Keratinocyte (primary cell): ENCODE measurements at regions not wholly inside any gene's neighbourhood (a gene's known extent, or its start where the extent isn't known, plus 50 kb on each side); places are given as distances from the start of the nearest gene placed in this dataset.

Experiments
- DNase-seq: peaks from one replicate; pipeline ENCODE4 v3.0.0-alpha.2; 2011; ENCODE audit warnings: low read depth, missing footprints, low spot score
- FAIRE-seq: peaks from 2 replicates; lab custom pipeline; 2011; peaks lifted over from hg19 to GRCh38; lab: Jason Lieb, UNC
- H2AFZ ChIP-seq: 2 replicates; pipeline ENCODE4 v1.6.0; 2012; ENCODE audit warnings: low read length, control low read depth, inconsistent platforms; ENCODE audit not compliant: control insufficient read depth
- H3K27ac ChIP-seq: 2 replicates; pipeline ENCODE4 v1.5.1; 2011; ENCODE audit warnings: low read length; ENCODE audit not compliant: control insufficient read depth, insufficient read depth
- H3K27me3 ChIP-seq: 3 replicates; pipeline ENCODE4 v1.6.0; 2011; ENCODE audit warnings: low read length; ENCODE audit not compliant: control insufficient read depth, insufficient read depth; ENCODE audit errors: extremely low read depth
- H3K36me3 ChIP-seq, 2 experiments: 2 replicates in 1 of 2; 3 replicates in 1 of 2; pipeline ENCODE4 v1.5.1; 2011; ENCODE audit warnings: low read length in 2 of 2, mild to moderate bottlenecking in 1 of 2; ENCODE audit not compliant: control insufficient read depth in 2 of 2, insufficient read depth in 2 of 2; ENCODE audit errors: extremely low read depth in 1 of 2
- H3K4me1 ChIP-seq: 3 replicates; pipeline ENCODE4 v1.5.1; 2011; ENCODE audit warnings: low read length; ENCODE audit not compliant: control insufficient read depth, insufficient read depth; ENCODE audit errors: extremely low read depth
- H3K4me2 ChIP-seq: 3 replicates; pipeline ENCODE4 v1.6.0; 2011; ENCODE audit warnings: low read depth, low read length; ENCODE audit not compliant: control insufficient read depth, insufficient read depth; ENCODE audit errors: extremely low read depth
- H3K4me3 ChIP-seq, 3 experiments: fragments of 200-600 bp in 1 of 3; sonication (generic) in 1 of 3; 2 replicates in 2 of 3; 3 replicates in 1 of 3; pipeline ENCODE4 v1.5.1; 2011 to 2016; ENCODE audit warnings: low read length in 3 of 3, mild to moderate bottlenecking in 3 of 3, control low read depth in 2 of 3, inconsistent platforms in 1 of 3, low read depth in 1 of 3, mixed read lengths in 1 of 3, mixed run types in 1 of 3, moderate library complexity in 1 of 3; ENCODE audit not compliant: control insufficient read depth in 2 of 3, insufficient read depth in 2 of 3; ENCODE audit errors: extremely low read depth in 1 of 3
- H3K79me2 ChIP-seq: 2 replicates; pipeline ENCODE4 v1.6.0; 2012; ENCODE audit warnings: low read length; ENCODE audit not compliant: control insufficient read depth, insufficient read depth
- H3K9ac ChIP-seq: 3 replicates; pipeline ENCODE4 v1.6.0; 2011; ENCODE audit warnings: low read length; ENCODE audit not compliant: control insufficient read depth, insufficient read depth; ENCODE audit errors: extremely low read depth
- H3K9me1 ChIP-seq: 3 replicates; pipeline ENCODE4 v1.6.0; 2011; ENCODE audit warnings: low read length; ENCODE audit not compliant: control insufficient read depth, insufficient read depth; ENCODE audit errors: extremely low read depth
- H3K9me3 ChIP-seq: 2 replicates; pipeline ENCODE4 v1.5.1; 2012; ENCODE audit warnings: low read depth, low read length; ENCODE audit not compliant: control insufficient read depth
- H4K20me1 ChIP-seq: 3 replicates; pipeline ENCODE4 v1.6.0; 2011; ENCODE audit warnings: low read length; ENCODE audit not compliant: control insufficient read depth, insufficient read depth; ENCODE audit errors: extremely low read depth
- CTCF ChIP-seq, 3 experiments: IDR thresholded peaks in 1 of 3; conservative IDR thresholded peaks in 1 of 3; optimal IDR thresholded peaks in 1 of 3; 2 replicates in 2 of 3; 3 replicates in 1 of 3; pipeline versions ENCODE3 to v1.5.1; 2011; ENCODE audit warnings: low read length in 3 of 3, mild to moderate bottlenecking in 3 of 3, moderate library complexity in 2 of 3, control low read depth in 1 of 3, inconsistent platforms in 1 of 3; ENCODE audit not compliant: insufficient read depth in 2 of 3; ENCODE audit errors: extremely low read depth in 1 of 3
- EZH2 ChIP-seq: IDR thresholded peaks from one replicate; pipeline ENCODE4 v1.6.1; 2012; ENCODE audit warnings: inconsistent platforms, mild to moderate bottlenecking, low read length, moderate library complexity
- dilution Hi-C: fragments of 300-500 bp; cut with MboI; formaldehyde crosslinking; loops from one replicate; pipeline ENCODE4 v1.7.0; 2020; ENCODE audit warnings: low sequenced_read_pairs; ENCODE audit not compliant: extremely low pct_ligation_motif_present

GRCh38 chr4:58871509-58871908, 1761.3 kb upstream of the IGFBP7 start:
- Histone ChIP-seq H3K79me2 (no peaks in the 10 kb centered on the region), H2AFZ (no peak overlapping the region), H3K4me1 (no peaks in the 10 kb centered on the region), H3K9me3 (no peaks in the 10 kb centered on the region), H3K4me2 (no peak overlapping the region), H3K9ac (no peak overlapping the region), H4K20me1 (no peaks in the 10 kb centered on the region), H3K4me3 (no peak overlapping the region), H3K36me3 (no peaks in the 10 kb centered on the region), H3K27me3 (no peaks in the 10 kb centered on the region), H3K9me1 (no peaks in the 10 kb centered on the region), H3K27ac (no peak overlapping the region)
- FAIRE-seq (no peak), DNase-seq (no peak)
- no peak for TF ChIP-seq CTCF (optimal IDR thresholded peaks at IDR 0.05 in 1 of 3, IDR thresholded peaks at IDR 0.05 in 1 of 3, conservative IDR thresholded peaks at IDR 0.05 in 1 of 3; ENCODE audit: extremely low read depth in 1 of 3, insufficient read depth in 2 of 3, low read length in 3 of 3)
- no peak for TF ChIP-seq EZH2
- dilution Hi-C loops = no loop called here

GRCh38 chr4:58849026-58849425, 1738.8 kb upstream of the IGFBP7 start:
- H3K36me3 ChIP-seq = no peaks in the 10 kb centered on the region
- H3K9me1 ChIP-seq = no peaks in the 10 kb centered on the region
- no peak overlapping the region for H3K9ac ChIP-seq
- no peak overlapping the region for H3K4me3 ChIP-seq
- no peaks in the 10 kb centered on the region for H3K4me1 ChIP-seq
- H3K4me2 ChIP-seq = no peak overlapping the region
- dilution Hi-C loops = no loop called here
- DNase-seq = no peak
- no peaks in the 10 kb centered on the region for H3K79me2 ChIP-seq
- no peak overlapping the region for H2AFZ ChIP-seq
- no peak for FAIRE-seq
- no peak for TF ChIP-seq EZH2
- no peak for TF ChIP-seq CTCF (optimal IDR thresholded peaks at IDR 0.05 in 1 of 3, IDR thresholded peaks at IDR 0.05 in 1 of 3, conservative IDR thresholded peaks at IDR 0.05 in 1 of 3; ENCODE audit: extremely low read depth in 1 of 3, insufficient read depth in 2 of 3, low read length in 3 of 3)
- no peak overlapping the region for H3K27ac ChIP-seq
- no peaks in the 10 kb centered on the region for H3K27me3 ChIP-seq
- no peaks in the 10 kb centered on the region for H3K9me3 ChIP-seq
- H4K20me1 ChIP-seq = no peaks in the 10 kb centered on the region
